ENCODE measurements at regions not wholly inside any gene's neighbourhood (a gene's known extent, or its start where the extent isn't known, plus 50 kb on each side); places are given as distances from the start of the nearest gene placed in this dataset.

DNA sequence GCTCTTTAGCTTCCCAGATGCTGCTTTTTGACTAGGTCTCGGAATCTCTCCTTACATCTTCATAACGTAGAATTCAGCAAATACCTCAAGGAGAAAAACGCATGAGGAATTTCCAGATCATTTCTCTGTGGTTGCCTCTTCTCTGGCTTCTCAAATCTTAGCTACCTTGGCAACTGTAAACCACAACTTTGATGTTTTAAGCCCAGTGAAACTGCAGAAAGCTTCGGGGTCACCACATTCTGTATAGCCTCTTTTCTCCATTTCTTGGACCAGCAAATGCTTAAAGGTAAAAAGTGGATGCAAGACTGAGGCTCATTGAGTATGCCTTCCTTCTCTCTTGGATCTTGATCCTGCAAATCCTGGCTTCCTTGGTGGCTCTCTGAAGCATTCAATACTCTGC lies 125.5 kb upstream of the FBXL4 start (continued):
- TF ChIP-seq, protein P1, sequence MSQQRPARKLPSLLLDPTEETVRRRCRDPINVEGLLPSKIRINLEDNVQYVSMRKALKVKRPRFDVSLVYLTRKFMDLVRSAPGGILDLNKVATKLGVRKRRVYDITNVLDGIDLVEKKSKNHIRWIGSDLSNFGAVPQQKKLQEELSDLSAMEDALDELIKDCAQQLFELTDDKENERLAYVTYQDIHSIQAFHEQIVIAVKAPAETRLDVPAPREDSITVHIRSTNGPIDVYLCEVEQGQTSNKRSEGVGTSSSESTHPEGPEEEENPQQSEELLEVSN (IDR thresholded peaks at IDR 0.05; ENCODE audit: borderline replicate concordance in 1 of 2, extremely low read depth in 1 of 2, insufficient read depth in 1 of 2, insufficient read length in 1 of 2, low read depth in 1 of 2, low read length in 1 of 2, poor library complexity in 1 of 2, severe bottlenecking in 1 of 2) = no peak

DNA sequence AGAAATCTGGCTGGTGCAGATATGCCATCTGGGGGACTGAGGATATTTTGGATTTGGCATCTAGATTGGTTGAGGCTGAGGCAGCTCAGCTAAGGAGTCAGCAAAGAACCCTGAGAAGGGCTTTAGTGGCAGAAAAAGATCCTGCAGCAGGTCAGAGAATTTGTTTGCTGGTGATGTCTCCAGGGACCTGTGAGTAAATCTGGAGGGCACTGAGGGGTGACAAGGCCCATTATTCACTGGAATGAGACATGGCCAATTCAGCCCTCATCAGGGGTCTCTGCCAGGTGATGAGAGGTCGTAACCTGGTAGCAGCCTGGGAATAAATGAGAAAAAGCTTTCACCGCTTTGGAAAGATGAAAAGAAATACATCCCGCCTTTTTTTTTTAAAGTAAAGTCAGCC lies 118.3 kb upstream of the FBXL4 start:
- no TSS peak for BruUV-seq (replicated peaks)
- in situ Hi-C loops (cut with MboI) = no loop called here
- intact Hi-C loops (cut with micrococcal nuclease) = no loop called here
- TF ChIP-seq, protein P2, sequence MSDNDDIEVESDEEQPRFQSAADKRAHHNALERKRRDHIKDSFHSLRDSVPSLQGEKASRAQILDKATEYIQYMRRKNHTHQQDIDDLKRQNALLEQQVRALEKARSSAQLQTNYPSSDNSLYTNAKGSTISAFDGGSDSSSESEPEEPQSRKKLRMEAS (CRISPR knock-in tag; IDR thresholded peaks at IDR 0.05) = no peak
- TF ChIP-seq ADNP (tag; IDR thresholded peaks at IDR 0.05) = no peak
- TF ChIP-seq, protein P3, sequence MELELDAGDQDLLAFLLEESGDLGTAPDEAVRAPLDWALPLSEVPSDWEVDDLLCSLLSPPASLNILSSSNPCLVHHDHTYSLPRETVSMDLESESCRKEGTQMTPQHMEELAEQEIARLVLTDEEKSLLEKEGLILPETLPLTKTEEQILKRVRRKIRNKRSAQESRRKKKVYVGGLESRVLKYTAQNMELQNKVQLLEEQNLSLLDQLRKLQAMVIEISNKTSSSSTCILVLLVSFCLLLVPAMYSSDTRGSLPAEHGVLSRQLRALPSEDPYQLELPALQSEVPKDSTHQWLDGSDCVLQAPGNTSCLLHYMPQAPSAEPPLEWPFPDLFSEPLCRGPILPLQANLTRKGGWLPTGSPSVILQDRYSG (tag; conservative IDR thresholded peaks at IDR 0.05; ENCODE audit: low read depth) = no peak
- TF ChIP-seq PTBP1 (IDR thresholded peaks at IDR 0.05; ENCODE audit: low read depth, low read length) = no peak
- no peak for TF ChIP-seq U2AF1 (optimal IDR thresholded peaks at IDR 0.05; ENCODE audit: low read depth, low read length)
- TF ChIP-seq ASH1L (IDR thresholded peaks at IDR 0.05; ENCODE audit: borderline replicate concordance, low read depth, partially characterized antibody) = no peak
- TF ChIP-seq, protein P4, sequence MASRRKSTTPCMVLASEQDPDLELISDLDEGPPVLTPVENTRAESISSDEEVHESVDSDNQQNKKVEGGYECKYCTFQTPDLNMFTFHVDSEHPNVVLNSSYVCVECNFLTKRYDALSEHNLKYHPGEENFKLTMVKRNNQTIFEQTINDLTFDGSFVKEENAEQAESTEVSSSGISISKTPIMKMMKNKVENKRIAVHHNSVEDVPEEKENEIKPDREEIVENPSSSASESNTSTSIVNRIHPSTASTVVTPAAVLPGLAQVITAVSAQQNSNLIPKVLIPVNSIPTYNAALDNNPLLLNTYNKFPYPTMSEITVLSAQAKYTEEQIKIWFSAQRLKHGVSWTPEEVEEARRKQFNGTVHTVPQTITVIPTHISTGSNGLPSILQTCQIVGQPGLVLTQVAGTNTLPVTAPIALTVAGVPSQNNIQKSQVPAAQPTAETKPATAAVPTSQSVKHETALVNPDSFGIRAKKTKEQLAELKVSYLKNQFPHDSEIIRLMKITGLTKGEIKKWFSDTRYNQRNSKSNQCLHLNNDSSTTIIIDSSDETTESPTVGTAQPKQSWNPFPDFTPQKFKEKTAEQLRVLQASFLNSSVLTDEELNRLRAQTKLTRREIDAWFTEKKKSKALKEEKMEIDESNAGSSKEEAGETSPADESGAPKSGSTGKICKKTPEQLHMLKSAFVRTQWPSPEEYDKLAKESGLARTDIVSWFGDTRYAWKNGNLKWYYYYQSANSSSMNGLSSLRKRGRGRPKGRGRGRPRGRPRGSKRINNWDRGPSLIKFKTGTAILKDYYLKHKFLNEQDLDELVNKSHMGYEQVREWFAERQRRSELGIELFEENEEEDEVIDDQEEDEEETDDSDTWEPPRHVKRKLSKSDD (conservative IDR thresholded peaks at IDR 0.05; ENCODE audit: low read length) = no peak
- TF ChIP-seq, protein P5, sequence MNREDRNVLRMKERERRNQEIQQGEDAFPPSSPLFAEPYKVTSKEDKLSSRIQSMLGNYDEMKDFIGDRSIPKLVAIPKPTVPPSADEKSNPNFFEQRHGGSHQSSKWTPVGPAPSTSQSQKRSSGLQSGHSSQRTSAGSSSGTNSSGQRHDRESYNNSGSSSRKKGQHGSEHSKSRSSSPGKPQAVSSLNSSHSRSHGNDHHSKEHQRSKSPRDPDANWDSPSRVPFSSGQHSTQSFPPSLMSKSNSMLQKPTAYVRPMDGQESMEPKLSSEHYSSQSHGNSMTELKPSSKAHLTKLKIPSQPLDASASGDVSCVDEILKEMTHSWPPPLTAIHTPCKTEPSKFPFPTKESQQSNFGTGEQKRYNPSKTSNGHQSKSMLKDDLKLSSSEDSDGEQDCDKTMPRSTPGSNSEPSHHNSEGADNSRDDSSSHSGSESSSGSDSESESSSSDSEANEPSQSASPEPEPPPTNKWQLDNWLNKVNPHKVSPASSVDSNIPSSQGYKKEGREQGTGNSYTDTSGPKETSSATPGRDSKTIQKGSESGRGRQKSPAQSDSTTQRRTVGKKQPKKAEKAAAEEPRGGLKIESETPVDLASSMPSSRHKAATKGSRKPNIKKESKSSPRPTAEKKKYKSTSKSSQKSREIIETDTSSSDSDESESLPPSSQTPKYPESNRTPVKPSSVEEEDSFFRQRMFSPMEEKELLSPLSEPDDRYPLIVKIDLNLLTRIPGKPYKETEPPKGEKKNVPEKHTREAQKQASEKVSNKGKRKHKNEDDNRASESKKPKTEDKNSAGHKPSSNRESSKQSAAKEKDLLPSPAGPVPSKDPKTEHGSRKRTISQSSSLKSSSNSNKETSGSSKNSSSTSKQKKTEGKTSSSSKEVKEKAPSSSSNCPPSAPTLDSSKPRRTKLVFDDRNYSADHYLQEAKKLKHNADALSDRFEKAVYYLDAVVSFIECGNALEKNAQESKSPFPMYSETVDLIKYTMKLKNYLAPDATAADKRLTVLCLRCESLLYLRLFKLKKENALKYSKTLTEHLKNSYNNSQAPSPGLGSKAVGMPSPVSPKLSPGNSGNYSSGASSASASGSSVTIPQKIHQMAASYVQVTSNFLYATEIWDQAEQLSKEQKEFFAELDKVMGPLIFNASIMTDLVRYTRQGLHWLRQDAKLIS (CRISPR knock-in tag; IDR thresholded peaks at IDR 0.05) = no peak
- TF ChIP-seq MCM3 (IDR thresholded peaks at IDR 0.05) = no peak
- no peak for TF ChIP-seq KLF1 (tag; IDR thresholded peaks at IDR 0.05)
- no peak for TF ChIP-seq MEF2A (IDR thresholded peaks at IDR 0.05; ENCODE audit: control insufficient read depth, low read depth, low read length)

More for the DNA sequence above, 118.3 kb upstream of the FBXL4 start:
- ATAC-seq (no peak), FAIRE-seq (no peak), DNase-seq (ENCODE audit: extremely low read depth in 1 of 4, low spot score in 3 of 4) (no peak)
- Histone ChIP-seq H3K4me3 (no peak overlapping the region), H3K4me1 (replicated peaks in 1 of 2; ENCODE audit: control insufficient read depth in 2 of 2, insufficient read depth in 2 of 2, low read length in 2 of 2) (no peaks in the 10 kb centered on the region), H4K20me1 (replicated peaks; ENCODE audit: control insufficient read depth, insufficient read depth, low read length) (no peaks in the 10 kb centered on the region), H3K9me1 (ENCODE audit: control insufficient read depth, insufficient read depth, low read length) (no peaks in the 10 kb centered on the region), H3K9me3 (replicated peaks; ENCODE audit: control insufficient read depth, insufficient read depth, low read depth, low read length) (no peaks in the 10 kb centered on the region), H3K79me2 (ENCODE audit: control insufficient read depth, insufficient read depth, low read length) (no peaks in the 10 kb centered on the region), H3K9ac (ENCODE audit: insufficient read depth in 1 of 2, low read depth in 2 of 2, low read length in 2 of 2) (no peak overlapping the region), H3K27ac (ENCODE audit: extremely low read depth, low read depth, low read length) (no peak overlapping the region), H3K27me3 (ENCODE audit: control insufficient read depth in 2 of 2, insufficient read depth in 2 of 2, low read length in 2 of 2) (no peaks in the 10 kb centered on the region), H2AFZ (ENCODE audit: low read depth, low read length) (no peak overlapping the region), H3K4me2 (ENCODE audit: insufficient read depth, low read length) (no peak overlapping the region), H3K36me3 (ENCODE audit: control insufficient read depth, insufficient read depth, low read length) (no peaks in the 10 kb centered on the region)
- CTCF ChIA-PET (ENCODE audit: low intra/inter-chr PET ratio) = no interaction called here
- POLR2A ChIA-PET = no interaction called here
- WGBS (ENCODE audit: insufficient coverage, low coverage, missing lambda C conversion rate) = 0% methylated on average over 3 of the region's 3 CpGs

Measured in K562 (cell line).